Mammary epithelial cell (primary cell): ENCODE measurements at regions not wholly inside any gene's neighbourhood (a gene's known extent, or its start where the extent isn't known, plus 50 kb on each side); places are given as distances from the start of the nearest gene placed in this dataset.

Experiments used
- CTCF ChIP-seq, 2 donors: IDR thresholded peaks in 1 of 2; conservative IDR thresholded peaks in 1 of 2; 2 replicates each; pipeline ENCODE4 v1.5.1; 2011 to 2012; ENCODE audit warnings: inconsistent platforms in 2 of 2, low read length in 2 of 2, mild to moderate bottlenecking in 2 of 2, control low read depth in 1 of 2, low read depth in 1 of 2; ENCODE audit not compliant: insufficient read depth in 1 of 2; ENCODE audit errors: extremely low read depth in 1 of 2
- EZH2 ChIP-seq: IDR thresholded peaks from 2 replicates; pipeline ENCODE4 v1.6.1; 2012; ENCODE audit warnings: low read length, inconsistent platforms, borderline replicate concordance

- TF ChIP-seq CTCF (conservative IDR thresholded peaks at IDR 0.05 in 1 of 2, IDR thresholded peaks at IDR 0.05 in 1 of 2; ENCODE audit: extremely low read depth in 1 of 2, insufficient read depth in 1 of 2, low read depth in 1 of 2, low read length in 2 of 2), result no peak
- no peak for TF ChIP-seq EZH2
Measured at GRCh38 chr16:55389426-55390073, 65.5 kb downstream of the IRX6 start.
